AG09319 (cell line): ENCODE measurements at regions not wholly inside any gene's neighbourhood (a gene's known extent, or its start where the extent isn't known, plus 50 kb on each side); places are given as distances from the start of the nearest gene placed in this dataset.

Experiments
- DNase-seq: peaks from one replicate; pipeline ENCODE4 v3.0.0-alpha.2; 2010; ENCODE audit warnings: low read depth; ENCODE audit errors: extremely low read depth
- CTCF ChIP-seq: IDR thresholded peaks from 2 replicates; pipeline ENCODE4 v1.5.1; 2011; ENCODE audit warnings: low read depth, mild to moderate bottlenecking, inconsistent platforms, low read length, moderate library complexity

GRCh38 chr13:72146816-72147215 lies 279.8 kb upstream of the DACH1 start:
- DNase-seq = no peak
- no peak for TF ChIP-seq CTCF

GRCh38 chr13:72145383-72145782 lies 278.4 kb upstream of the DACH1 start:
- DNase-seq = no peak
- TF ChIP-seq CTCF = no peak

GRCh38 chr13:72144636-72145035 lies 277.6 kb upstream of the DACH1 start:
- no peak for DNase-seq
- TF ChIP-seq CTCF = no peak

- DNase-seq = no peak
Observed at GRCh38 chr13:72141855-72142519, 275.0 kb upstream of the DACH1 start.

GRCh38 chr13:72139192-72139591 lies 272.2 kb upstream of the DACH1 start:
- no peak for DNase-seq
- TF ChIP-seq CTCF = no peak

More at GRCh38 chr13:72141855-72142519, 275.0 kb upstream of the DACH1 start:
- TF ChIP-seq CTCF = no peak

- TF ChIP-seq CTCF = no peak
- DNase-seq = no peak
Observed at GRCh38 chr13:72132075-72132474, 265.1 kb upstream of the DACH1 start.

- DNase-seq = no peak
- TF ChIP-seq CTCF = no peak
Observed at GRCh38 chr13:72129117-72129516, 262.1 kb upstream of the DACH1 start.
